ENCODE measurements at regions not wholly inside any gene's neighbourhood (a gene's known extent, or its start where the extent isn't known, plus 50 kb on each side); places are given as distances from the start of the nearest gene placed in this dataset.

DNA sequence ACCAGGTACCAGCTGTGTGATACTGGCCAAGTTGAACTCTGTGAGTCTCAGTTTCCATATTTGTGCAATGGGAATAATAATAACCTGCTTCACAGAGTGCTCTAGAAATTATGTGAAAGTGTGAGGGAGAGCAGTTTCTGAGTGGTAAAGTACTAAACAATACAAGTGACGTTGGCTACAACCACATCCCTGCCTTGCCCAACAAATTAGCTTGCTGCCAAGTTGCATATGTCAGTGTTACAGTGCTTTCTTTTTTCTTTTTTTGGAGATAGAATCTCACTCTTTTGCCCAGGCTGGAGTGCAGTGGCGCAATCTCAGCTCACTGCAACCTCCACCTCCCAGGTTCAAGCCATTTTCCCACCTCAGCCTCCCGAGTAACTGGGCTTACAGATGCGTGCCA lies 533.6 kb upstream of the MEX3C start:
- WGBS: 76% methylated on average over 4 of the region's 4 CpGs
- Histone ChIP-seq H3K9me3 (ENCODE audit: control insufficient read depth, low read length) (no peaks in the 10 kb centered on the region), H3K4me3 (ENCODE audit: low read length) (no peak overlapping the region), H3K27ac (ENCODE audit: low read length) (no peak overlapping the region), H3K27me3 (ENCODE audit: control insufficient read depth, insufficient read depth) (no peaks in the 10 kb centered on the region), H3K4me1 (ENCODE audit: control insufficient read depth, insufficient read depth, low read length) (no peaks in the 10 kb centered on the region)
- ATAC-seq (no peak), DNase-seq (no peak)
- intact Hi-C loops (cut with DNase I): no loop called here

DNA sequence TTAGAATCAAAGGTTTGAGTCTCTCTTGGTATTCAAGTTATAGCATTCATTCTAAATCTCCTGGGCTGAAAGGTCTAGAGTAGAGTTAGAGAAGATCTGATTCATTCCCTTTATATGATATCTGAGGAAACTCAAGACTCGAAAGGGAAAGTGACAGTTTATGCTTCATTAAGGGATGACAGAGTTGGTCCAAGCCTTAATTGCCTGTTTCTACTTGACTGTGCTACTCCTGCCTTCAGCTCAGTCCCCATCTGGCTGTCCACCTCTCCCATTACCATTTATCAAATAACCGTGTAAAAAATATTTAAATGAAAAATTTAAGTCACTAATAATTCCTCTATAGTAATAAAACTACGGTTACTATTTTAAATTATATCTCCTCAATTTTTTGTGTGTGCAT lies 537.1 kb upstream of the MEX3C start:
- intact Hi-C loops (cut with DNase I): no loop called here
- H3K4me1 ChIP-seq (ENCODE audit: control insufficient read depth, insufficient read depth, low read length): no peaks in the 10 kb centered on the region
- H3K27me3 ChIP-seq (ENCODE audit: control insufficient read depth, insufficient read depth): no peaks in the 10 kb centered on the region
- H3K27ac ChIP-seq (ENCODE audit: low read length): no peak overlapping the region
- no peaks in the 10 kb centered on the region for H3K9me3 ChIP-seq (ENCODE audit: control insufficient read depth, low read length)
- no peak overlapping the region for H3K4me3 ChIP-seq (ENCODE audit: low read length)
- no peak for ATAC-seq
- DNase-seq: no peak
- WGBS: 79% methylated on average over 3 of the region's 3 CpGs

DNA sequence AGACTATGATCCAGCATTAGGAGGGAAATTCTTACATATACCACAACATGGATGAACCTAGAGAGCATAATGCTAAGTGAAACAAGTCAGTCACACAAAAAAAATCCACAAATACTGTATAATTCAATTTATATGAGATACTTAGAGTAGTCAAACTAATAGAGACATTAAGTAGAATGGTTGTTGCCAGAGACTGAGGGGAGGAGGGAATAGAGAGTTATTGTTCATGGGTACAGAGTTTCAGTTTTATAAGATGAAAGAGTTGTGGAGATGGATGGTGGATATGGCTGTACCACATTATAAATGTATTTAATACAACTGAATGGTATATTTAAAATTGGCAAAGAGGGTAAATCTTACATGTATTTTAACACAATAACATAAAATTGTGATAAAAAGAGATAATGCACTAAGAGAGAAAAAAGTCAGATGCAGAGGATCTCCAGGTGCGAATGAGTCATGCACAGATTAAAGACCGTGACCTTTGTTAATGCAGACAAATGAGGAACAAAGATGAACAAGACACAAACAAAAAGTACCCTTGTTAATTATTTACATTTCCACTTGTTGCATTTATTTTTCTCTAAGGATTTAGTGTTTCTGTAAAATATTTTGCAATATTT lies 541.7 kb upstream of the MEX3C start:
- H3K4me3 ChIP-seq (ENCODE audit: low read length): no peak overlapping the region
- no peaks in the 10 kb centered on the region for H3K27me3 ChIP-seq (ENCODE audit: control insufficient read depth, insufficient read depth)
- no peaks in the 10 kb centered on the region for H3K4me1 ChIP-seq (ENCODE audit: control insufficient read depth, insufficient read depth, low read length)
- intact Hi-C loops (cut with DNase I): no loop called here
- WGBS: 91% methylated on average over 2 of the region's 2 CpGs
- no peak for DNase-seq
- no peak for ATAC-seq
- no peaks in the 10 kb centered on the region for H3K9me3 ChIP-seq (ENCODE audit: control insufficient read depth, low read length)
- H3K27ac ChIP-seq (ENCODE audit: low read length): no peak overlapping the region

DNA sequence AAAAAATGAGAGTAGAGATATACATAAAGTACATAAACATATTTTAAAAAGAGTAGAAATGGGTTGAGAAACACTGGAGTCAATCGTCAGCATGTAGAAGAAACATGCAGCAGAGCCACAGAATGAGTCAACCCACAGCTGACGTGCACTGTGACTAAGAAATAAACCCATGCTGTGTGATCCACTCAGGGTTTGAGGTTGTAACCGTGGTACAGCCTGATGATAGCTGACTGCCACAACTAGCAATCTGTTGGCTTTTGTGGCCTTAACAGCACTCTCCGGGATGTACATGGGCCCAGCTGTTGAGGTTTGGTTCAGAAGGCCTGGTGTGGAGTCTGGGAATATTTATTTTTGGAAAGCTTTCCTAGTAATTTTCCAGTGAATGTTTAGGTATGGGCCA lies 554.4 kb upstream of the MEX3C start:
- DNase-seq (no peak), ATAC-seq (no peak)
- Histone ChIP-seq H3K27me3 (ENCODE audit: control insufficient read depth, insufficient read depth) (no peaks in the 10 kb centered on the region), H3K9me3 (ENCODE audit: control insufficient read depth, low read length) (no peaks in the 10 kb centered on the region), H3K4me1 (ENCODE audit: control insufficient read depth, insufficient read depth, low read length) (no peaks in the 10 kb centered on the region), H3K27ac (ENCODE audit: low read length) (no peak overlapping the region), H3K4me3 (ENCODE audit: low read length) (no peak overlapping the region)
- intact Hi-C loops (cut with DNase I): no loop called here
- 85% methylated on average over 4 of the region's 4 CpGs for WGBS

DNA sequence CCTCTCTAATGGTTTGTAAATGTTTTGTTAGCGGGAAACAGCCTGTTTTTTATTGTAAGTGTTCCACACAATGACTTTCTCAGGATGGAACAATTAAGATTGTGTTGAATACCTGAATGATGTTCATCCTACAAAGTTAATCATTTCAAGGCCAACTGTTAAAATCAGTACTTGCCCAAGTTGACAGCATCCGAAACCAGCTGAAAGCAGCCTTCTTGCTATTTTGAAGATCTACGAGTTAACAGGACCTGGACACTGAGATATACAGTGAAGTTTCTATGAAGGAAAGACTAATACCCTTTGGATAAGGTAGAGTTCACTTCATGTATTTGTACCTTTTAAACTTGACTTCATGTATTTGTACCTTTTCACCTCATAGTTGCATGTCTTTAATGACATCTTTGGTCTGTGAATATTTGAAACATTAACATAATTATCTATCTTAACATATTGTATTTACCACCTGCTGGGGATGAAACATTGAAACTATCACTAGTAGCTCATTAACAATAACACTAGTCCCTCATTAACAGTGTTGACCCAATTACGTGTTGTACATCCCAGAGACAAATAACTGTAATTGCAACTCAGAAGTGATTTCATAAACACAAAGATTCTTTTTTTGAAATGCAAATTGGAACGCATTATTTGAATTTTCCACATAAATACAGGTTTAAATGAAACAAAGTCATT lies 556.0 kb upstream of the MEX3C start:
- DNase-seq (no peak), ATAC-seq (no peak)
- Histone ChIP-seq H3K27me3 (ENCODE audit: control insufficient read depth, insufficient read depth) (no peaks in the 10 kb centered on the region), H3K4me1 (ENCODE audit: control insufficient read depth, insufficient read depth, low read length) (no peaks in the 10 kb centered on the region), H3K9me3 (ENCODE audit: control insufficient read depth, low read length) (no peaks in the 10 kb centered on the region), H3K4me3 (ENCODE audit: low read length) (no peak overlapping the region), H3K27ac (ENCODE audit: low read length) (no peak overlapping the region)
- WGBS: 75% methylated on average over 5 of the region's 5 CpGs
- intact Hi-C loops (cut with DNase I): no loop called here

DNA sequence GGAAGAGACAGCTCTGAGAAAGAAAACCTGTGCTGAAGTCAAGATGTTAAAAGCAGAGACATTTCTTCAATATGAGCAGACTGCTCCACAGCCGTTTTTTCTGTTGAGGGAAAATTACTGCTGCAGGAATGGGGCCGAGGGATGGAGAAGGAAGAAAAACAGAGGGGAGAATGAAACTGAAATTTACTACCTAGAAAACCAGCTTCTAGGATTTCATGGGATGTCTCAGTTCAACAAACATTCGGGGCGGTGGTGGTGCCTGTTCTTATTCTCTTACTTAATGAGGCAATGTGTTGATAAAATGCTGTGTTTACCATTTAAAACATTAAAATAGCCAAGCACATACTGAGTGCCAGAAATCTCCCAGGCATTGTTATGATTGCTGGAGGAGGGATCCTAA lies 557.1 kb upstream of the MEX3C start:
- 65% methylated on average over 4 of the region's 4 CpGs for WGBS
- intact Hi-C loops (cut with DNase I): no loop called here
- Histone ChIP-seq H3K9me3 (ENCODE audit: control insufficient read depth, low read length) (no peaks in the 10 kb centered on the region), H3K27me3 (ENCODE audit: control insufficient read depth, insufficient read depth) (no peaks in the 10 kb centered on the region), H3K27ac (ENCODE audit: low read length) (no peak overlapping the region), H3K4me3 (ENCODE audit: low read length) (no peak overlapping the region), H3K4me1 (ENCODE audit: control insufficient read depth, insufficient read depth, low read length) (no peaks in the 10 kb centered on the region)
- DNase-seq (no peak), ATAC-seq (no peak)

DNA sequence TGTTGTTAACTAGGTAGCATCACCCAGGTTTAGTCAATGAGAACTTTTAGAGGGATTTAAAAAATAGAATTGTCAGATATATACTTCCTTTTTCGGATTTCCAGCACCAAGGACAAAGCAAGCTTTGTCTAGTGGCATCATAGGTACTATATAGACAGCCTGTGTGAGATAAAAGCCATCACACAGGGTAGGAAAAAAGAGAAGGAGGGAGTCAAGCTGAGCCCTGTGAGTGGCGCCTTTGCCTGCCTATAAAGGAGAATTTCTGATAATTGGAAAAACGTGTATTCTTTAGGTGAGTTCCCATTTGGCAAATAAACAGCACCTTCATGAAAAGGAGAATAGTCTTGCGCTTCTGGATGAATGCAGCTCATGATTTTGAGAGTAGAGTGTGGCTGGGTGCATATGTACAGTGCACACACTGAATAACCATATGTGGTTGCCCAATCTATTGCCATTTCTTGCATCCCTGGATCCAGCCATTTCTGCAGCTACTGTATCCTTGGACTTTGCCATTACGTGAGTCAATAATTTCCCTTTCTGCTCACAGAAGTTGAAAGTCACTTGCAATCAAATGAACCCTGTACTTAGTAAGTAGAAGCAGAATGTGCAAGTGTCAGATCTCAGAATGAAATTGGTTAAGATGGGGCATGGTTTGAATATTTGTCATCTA lies 559.9 kb upstream of the MEX3C start:
- H3K27ac ChIP-seq (ENCODE audit: low read length): no peak overlapping the region
- no peak for DNase-seq
- no peaks in the 10 kb centered on the region for H3K27me3 ChIP-seq (ENCODE audit: control insufficient read depth, insufficient read depth)
- 70% methylated on average over 5 of the region's 5 CpGs for WGBS
- intact Hi-C loops (cut with DNase I): no loop called here
- H3K4me3 ChIP-seq (ENCODE audit: low read length): no peak overlapping the region
- no peaks in the 10 kb centered on the region for H3K4me1 ChIP-seq (ENCODE audit: control insufficient read depth, insufficient read depth, low read length)
- no peak for ATAC-seq
- no peaks in the 10 kb centered on the region for H3K9me3 ChIP-seq (ENCODE audit: control insufficient read depth, low read length)

DNA sequence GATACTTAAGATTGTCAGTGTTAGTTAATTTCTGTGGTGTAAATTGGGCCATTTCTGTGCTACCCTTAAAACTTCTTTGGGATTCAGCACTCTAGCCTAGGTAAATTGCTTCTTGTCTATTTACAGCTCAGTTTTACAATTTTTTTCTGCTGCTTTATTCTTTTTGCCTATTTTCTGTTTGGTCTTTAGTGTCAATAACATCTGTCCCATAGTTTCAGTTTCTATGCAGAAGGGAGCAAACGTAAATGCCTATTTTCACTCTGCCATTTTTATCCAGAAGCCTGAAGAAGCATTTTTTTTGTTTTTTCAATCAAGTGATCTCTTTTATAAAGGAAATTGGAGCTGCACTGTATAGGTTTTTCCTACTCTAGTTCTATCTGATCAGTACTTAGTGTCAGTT lies 564.9 kb upstream of the MEX3C start:
- DNase-seq: no peak
- H3K9me3 ChIP-seq (ENCODE audit: control insufficient read depth, low read length): no peaks in the 10 kb centered on the region
- no peaks in the 10 kb centered on the region for H3K27me3 ChIP-seq (ENCODE audit: control insufficient read depth, insufficient read depth)
- intact Hi-C loops (cut with DNase I): no loop called here
- no peak overlapping the region for H3K27ac ChIP-seq (ENCODE audit: low read length)
- ATAC-seq: no peak
- no peaks in the 10 kb centered on the region for H3K4me1 ChIP-seq (ENCODE audit: control insufficient read depth, insufficient read depth, low read length)
- H3K4me3 ChIP-seq (ENCODE audit: low read length): no peak overlapping the region
- WGBS: 60% methylated on average over 1 of the region's 1 CpG

DNA sequence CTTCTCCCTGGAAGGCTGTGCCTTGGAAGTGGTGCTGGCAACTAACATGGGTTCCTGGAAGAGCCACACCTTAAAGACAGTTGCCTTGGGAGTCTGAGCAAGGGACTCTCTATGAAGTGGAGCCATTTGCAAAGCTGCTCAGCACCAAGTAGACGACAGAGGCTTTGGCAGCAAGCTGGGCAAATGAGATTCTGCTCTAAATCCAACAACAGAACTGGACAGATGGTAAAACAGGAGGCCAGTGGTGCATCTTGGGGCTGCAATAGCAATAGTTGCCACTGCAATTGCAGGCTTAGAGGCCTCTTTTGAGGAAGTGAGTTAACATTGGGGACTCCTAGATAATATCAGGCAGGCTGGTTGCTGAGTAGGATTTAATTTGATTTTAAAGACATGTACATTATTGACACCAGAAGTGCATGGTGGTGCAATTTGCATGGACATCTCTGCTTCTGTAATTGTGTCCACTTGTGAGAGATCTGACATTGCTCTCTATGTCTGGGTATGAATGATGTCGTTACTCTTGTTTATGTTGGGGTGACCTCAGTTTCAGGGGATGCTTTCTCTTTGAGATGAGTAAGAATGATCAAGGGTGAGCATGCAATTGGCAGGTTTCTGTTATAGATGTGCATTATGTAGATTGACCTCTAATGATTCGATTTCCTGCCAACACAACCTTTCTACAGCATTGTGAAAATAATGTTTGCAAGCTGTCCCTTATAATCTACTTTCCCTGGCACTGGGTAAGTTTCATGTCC lies 568.3 kb upstream of the MEX3C start:
- intact Hi-C loops (cut with DNase I): no loop called here
- Histone ChIP-seq H3K9me3 (ENCODE audit: control insufficient read depth, low read length) (no peaks in the 10 kb centered on the region), H3K27ac (ENCODE audit: low read length) (no peak overlapping the region), H3K4me1 (ENCODE audit: control insufficient read depth, insufficient read depth, low read length) (no peaks in the 10 kb centered on the region), H3K4me3 (ENCODE audit: low read length) (no peak overlapping the region), H3K27me3 (ENCODE audit: control insufficient read depth, insufficient read depth) (no peaks in the 10 kb centered on the region)
- WGBS: 63% methylated on average over 3 of the region's 3 CpGs
- ATAC-seq (no peak), DNase-seq (no peak)

DNA sequence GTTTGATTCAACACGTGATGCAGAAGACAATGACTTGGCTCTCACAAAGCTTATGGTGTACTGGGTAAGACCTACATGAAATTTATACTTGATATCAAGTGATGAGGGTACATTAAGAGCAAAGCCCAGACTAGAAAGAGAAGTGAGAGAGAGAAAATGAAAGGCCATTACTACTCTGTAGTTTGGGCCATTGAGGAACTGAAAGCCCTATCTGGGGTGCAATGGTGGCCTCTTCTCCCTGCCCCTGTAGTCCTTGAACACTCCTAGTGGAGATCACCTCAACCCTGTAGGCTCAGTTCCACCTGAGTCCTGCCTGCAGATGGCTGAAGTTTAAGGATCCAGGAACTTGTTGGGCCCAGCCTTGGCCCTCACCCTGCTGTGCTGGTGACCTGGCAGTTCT lies 569.8 kb upstream of the MEX3C start:
- no peak overlapping the region for H3K27ac ChIP-seq (ENCODE audit: low read length)
- H3K9me3 ChIP-seq (ENCODE audit: control insufficient read depth, low read length): no peaks in the 10 kb centered on the region
- no peaks in the 10 kb centered on the region for H3K27me3 ChIP-seq (ENCODE audit: control insufficient read depth, insufficient read depth)
- ATAC-seq (no peak), DNase-seq (no peak)
- WGBS: 60% methylated on average over 1 of the region's 1 CpG
- no peak overlapping the region for H3K4me3 ChIP-seq (ENCODE audit: low read length)
- intact Hi-C loops (cut with DNase I): no loop called here
- no peaks in the 10 kb centered on the region for H3K4me1 ChIP-seq (ENCODE audit: control insufficient read depth, insufficient read depth, low read length)

DNA sequence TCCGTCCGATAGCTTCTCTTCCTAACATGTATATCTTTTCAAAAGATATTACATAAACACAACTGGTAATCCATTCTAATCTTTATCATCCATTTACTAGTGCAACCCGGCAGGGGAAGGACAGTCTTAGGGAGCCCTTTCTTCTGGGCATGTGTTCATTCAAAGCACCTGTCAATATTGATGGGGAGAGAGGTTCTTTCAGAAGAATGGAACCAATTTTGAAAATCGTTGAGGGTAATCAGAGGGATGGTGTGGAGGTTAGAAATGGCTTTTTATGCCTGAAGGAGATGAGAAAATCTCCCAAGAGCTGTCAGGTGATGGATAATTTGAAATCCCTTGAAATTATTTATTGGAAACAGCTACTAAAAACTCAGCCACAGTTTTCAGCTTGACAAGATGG lies 561.9 kb upstream of the DCC start:
- intact Hi-C loops (cut with DNase I): no loop called here
- H3K4me3 ChIP-seq (ENCODE audit: low read length): no peak overlapping the region
- ATAC-seq: no peak
- no peaks in the 10 kb centered on the region for H3K4me1 ChIP-seq (ENCODE audit: control insufficient read depth, insufficient read depth, low read length)
- H3K9me3 ChIP-seq (ENCODE audit: control insufficient read depth, low read length): no peaks in the 10 kb centered on the region
- no peaks in the 10 kb centered on the region for H3K27me3 ChIP-seq (ENCODE audit: control insufficient read depth, insufficient read depth)
- 73% methylated on average over 4 of the region's 4 CpGs for WGBS
- H3K27ac ChIP-seq (ENCODE audit: low read length): no peak overlapping the region
- DNase-seq: no peak
